Hindlimb muscle (tissue), 1 donor: ENCODE measurements at regions not wholly inside any gene's neighbourhood (a gene's known extent, or its start where the extent isn't known, plus 50 kb on each side); places are given as distances from the start of the nearest gene placed in this dataset.

Experiments used
- DNase-seq: peaks from one replicate; pipeline ENCODE4 v3.0.0-alpha.2; 2013

GRCh38 chrX:141641138-141641537, 51.6 kb downstream of the SPANXA2 start:
- DNase-seq = no peak

- DNase-seq = peak; percentile 7
These were observed 53.5 kb downstream of the SPANXA2 start for GRCh38 chrX:141642979-141643378.
